ENCODE measurements at regions not wholly inside any gene's neighbourhood (a gene's known extent, or its start where the extent isn't known, plus 50 kb on each side); places are given as distances from the start of the nearest gene placed in this dataset.

GRCh38 chr21:16315223-16315622 is 585.4 kb downstream of the USP25 start:
- no peak overlapping the region for H3K4me3 ChIP-seq (ENCODE audit: low read depth, low read length)
- TF ChIP-seq CTCF (IDR thresholded peaks at IDR 0.05; ENCODE audit: insufficient read depth, low read depth, low read length, missing control alignments), result no peak
- no peak for DNase-seq (ENCODE audit: low read depth)

GRCh38 chr21:16318651-16319300 is 589.0 kb downstream of the USP25 start:
- no peak for DNase-seq (ENCODE audit: low read depth)
- no peak overlapping the region for H3K4me3 ChIP-seq (ENCODE audit: low read depth, low read length)
- TF ChIP-seq CTCF (IDR thresholded peaks at IDR 0.05; ENCODE audit: insufficient read depth, low read depth, low read length, missing control alignments), result no peak

GRCh38 chr21:16320110-16320509 is 590.3 kb downstream of the USP25 start:
- TF ChIP-seq CTCF (IDR thresholded peaks at IDR 0.05; ENCODE audit: insufficient read depth, low read depth, low read length, missing control alignments), result no peak
- DNase-seq (ENCODE audit: low read depth), result no peak
- no peak overlapping the region for H3K4me3 ChIP-seq (ENCODE audit: low read depth, low read length)

GRCh38 chr21:16322454-16322853 is 592.7 kb downstream of the USP25 start:
- no peak for DNase-seq (ENCODE audit: low read depth)
- H3K4me3 ChIP-seq (ENCODE audit: low read depth, low read length), result no peak overlapping the region
- TF ChIP-seq CTCF (IDR thresholded peaks at IDR 0.05; ENCODE audit: insufficient read depth, low read depth, low read length, missing control alignments), result no peak

GRCh38 chr21:16323596-16323995 is 593.8 kb downstream of the USP25 start:
- no peak for TF ChIP-seq CTCF (IDR thresholded peaks at IDR 0.05; ENCODE audit: insufficient read depth, low read depth, low read length, missing control alignments)
- DNase-seq (ENCODE audit: low read depth), result no peak
- no peak overlapping the region for H3K4me3 ChIP-seq (ENCODE audit: low read depth, low read length)

GRCh38 chr21:16324630-16325029 is 594.8 kb downstream of the USP25 start:
- no peak for DNase-seq (ENCODE audit: low read depth)
- no peak for TF ChIP-seq CTCF (IDR thresholded peaks at IDR 0.05; ENCODE audit: insufficient read depth, low read depth, low read length, missing control alignments)
- H3K4me3 ChIP-seq (ENCODE audit: low read depth, low read length), result no peak overlapping the region
